CD1c-positive myeloid dendritic cell (primary cell): ENCODE measurements at regions not wholly inside any gene's neighbourhood (a gene's known extent, or its start where the extent isn't known, plus 50 kb on each side); places are given as distances from the start of the nearest gene placed in this dataset.

Source experiments
- DNase-seq: peaks from one replicate; pipeline ENCODE4 v3.0.0-alpha.2; 2016; ENCODE audit errors: extremely low spot score

DNA sequence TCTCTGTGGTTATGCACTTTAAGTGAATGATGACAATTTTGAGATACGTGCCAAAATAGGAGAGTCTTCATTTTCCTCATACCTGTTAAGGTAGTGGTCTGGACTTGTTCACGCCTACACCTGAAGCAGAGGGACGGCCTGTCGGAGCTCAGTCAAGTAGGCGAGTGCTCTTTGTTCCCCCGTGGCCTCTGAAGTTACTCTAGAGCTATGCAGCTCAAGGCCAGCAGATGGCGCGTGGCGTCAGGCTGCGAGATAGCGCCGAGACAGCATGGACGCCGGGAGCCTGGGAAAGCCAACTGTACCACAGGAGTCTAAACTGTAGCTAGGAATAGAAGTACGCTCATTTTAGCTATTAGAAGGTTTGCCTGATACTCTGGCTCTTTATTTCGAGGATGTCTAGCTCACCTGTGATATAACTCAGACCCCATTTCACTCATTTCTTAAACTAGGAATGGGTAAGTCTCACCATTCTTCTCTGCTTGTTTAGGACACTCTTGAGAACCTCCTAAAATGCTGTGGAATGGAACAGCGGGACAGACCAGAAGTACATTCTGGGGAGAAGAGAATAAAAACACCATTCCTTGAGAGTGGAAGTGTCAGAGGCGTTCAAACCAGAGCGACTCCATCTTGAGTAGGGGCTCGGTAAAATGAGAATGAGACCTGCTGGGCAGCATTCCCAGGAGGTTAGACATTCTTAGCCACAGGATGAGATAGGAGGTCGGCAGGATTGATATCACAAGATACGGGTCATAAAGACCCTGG lies 267.4 kb upstream of the HMGA2 start:
- DNase-seq, result peak; percentile 71

DNA sequence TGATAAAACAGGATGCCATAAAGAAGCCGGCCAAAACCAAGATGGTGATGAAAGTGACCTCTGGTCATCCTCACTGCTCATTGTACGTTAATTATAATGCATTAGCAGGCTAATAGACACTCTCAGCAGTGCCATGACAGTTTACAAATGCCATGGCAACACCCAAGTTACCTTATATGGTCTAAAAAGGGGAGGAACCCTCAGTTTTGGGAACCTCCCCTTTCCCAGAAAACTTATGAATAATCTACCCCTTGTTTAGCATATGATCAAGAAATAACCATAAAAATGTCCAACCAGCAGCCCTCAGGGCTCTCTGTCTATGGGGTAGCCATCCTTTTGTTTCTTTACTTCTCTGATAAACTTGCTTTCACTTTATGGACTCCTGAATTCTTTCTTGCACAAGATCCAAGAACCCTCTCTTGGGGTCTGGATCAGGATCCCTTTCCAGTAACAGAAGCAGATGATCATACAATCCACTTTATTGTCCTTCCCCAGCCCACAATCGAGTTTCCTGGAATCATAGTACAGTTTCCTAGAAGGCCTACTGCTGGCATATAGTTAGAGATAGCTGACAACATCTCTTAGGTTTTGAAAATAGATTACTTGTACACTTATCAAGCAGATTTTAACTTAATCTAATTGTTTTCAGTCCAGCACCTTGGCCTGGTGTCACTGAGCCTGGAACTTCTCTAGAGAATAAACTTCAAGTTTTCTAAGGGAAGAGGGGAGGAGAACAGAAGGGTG lies 266.7 kb upstream of the HMGA2 start:
- no peak for DNase-seq

DNA sequence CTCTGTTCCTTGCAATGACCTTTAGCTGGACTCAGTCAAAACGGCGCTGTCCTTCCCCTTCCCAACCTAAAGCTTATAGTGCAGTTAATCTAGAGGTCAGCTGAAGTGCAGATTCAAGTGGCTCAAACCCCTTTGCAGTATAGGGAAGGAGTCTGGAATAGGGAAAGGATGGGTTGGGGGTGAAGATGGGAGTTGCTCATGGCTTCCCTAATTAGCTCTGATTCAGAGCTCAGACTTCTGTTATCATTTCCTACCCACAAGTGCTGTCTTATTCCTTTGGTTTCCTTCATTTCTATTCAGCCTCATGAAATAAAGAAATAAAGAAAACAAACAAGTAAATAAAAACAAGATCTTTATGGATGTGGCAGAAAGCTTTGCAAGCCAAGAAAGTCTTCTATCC lies 264.0 kb upstream of the HMGA2 start:
- DNase-seq, result no peak

DNA sequence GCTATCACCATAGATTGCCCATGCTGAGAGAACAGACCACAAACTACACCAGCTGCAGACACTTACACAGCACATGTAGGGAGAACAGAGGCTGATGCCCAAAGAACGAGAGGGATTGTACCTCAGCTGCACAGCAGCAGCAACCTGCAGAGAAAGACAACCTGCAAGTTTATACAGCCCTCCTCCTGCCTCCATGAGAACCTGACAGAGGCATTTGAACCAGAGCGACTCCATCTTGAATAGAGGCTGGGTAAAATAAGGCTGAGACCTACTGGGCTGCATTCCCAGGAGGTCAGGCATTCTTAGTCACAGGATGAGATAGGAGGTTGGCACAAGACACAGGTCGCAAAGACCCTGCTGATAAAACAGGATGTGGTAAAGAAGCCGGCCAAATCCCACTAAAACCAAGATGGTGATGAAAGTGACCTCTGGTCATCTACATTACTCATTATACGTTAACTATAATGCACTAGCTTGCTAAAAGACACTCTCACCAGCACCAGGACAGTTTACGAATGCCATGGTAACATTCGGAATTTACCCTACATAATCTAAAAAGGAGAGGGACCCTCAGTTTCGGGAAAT lies 262.4 kb upstream of the HMGA2 start:
- no peak for DNase-seq

DNA sequence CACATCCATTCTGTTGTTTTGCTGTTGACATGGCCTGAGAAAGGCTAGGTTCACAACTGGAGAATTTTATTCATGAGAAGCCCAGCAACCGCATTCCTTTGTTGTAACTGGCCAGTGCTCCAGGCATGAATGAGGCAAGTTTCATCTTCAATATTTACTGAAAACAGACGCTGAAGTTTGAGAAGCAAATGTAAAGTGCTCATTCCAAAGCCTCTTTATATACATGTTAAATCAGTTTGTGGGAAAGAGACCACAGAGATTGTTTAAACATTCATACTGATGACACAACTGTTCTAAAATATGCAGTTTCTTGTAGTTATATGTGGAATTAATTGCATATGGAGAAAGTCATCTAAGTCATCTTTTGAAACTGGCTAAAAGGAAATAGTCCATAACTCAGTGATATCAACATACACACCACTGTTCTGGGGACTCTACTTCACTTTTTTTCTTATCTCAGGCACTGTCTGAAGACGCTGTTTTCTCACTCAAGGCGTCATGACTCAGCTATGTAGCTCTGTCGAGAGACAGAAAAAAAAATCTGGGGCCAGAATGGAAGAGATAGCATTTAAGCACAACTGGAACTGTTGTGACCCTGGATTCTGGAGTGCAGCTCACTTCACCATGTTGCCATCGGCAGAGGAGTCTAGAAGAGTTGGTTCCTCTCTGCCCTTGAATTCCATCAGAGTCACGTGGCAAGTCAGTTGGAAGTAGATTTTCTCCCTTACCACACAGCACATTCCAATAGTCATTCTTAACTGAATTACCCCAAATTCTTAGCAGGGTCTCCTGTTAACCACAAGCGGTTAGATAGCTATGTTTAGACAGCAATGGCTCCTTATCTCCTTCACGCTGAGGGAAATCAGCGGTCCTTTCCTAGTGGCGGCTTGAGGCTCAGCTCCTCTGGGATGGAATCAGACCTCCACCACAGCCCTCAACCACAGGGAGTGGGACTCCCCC lies 258.4 kb upstream of the HMGA2 start:
- no peak for DNase-seq

DNA sequence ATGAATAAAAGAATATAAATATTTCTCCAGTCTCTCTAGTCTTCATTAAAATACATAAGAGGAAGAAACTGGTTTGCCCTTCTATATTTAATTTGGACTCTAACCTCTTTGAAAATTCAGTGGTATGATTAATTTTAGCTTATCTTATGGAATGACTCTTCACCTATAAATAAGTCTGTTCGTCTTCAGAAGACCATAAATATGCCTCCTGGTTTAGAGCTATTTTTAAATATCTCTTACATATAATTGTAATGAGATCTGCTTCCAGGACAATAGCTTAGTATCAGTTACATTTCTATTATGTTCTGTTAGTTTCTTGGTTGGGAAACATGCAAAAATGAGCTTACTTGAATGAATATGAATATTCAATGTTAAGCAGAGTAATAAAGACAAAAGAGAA lies 257.5 kb upstream of the HMGA2 start:
- DNase-seq, result no peak

- DNase-seq, result no peak
These were observed 256.5 kb upstream of the HMGA2 start for GRCh38 chr12:65567820-65568219.

GRCh38 chr12:65568517-65568916 lies 255.8 kb upstream of the HMGA2 start:
- DNase-seq, result no peak

DNA sequence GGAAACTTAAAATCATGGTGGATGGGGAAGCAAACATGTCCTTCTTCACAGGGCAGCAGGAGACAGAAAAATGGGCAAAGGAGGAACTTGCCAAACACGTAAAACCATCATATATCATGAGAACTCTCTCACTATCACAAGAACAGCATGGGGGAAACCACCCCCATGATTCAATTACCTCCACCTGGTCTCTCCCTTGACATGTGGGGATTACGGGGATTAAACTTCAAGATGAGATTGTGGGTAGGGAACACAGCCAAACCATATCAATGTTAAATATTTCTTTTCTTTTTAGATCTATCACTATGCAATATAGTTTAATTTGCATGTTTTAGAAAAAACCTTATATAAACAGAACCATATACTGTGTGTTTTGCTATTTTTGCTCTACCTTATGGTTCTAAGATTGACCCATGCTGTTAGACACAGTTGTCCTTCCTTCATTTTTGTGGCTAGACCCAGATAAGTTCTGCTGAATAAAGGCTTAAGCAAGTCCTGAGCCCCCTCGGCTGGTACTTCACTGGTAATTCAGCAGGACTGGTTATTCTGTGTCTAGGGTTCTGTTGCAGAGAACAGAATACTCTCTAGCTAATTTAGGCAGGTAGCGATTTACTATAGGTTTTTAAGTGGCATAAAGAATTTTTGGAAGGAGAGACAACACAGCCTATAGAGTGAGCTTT lies 253.7 kb upstream of the HMGA2 start:
- no peak for DNase-seq

- no peak for DNase-seq
These were observed 249.4 kb upstream of the HMGA2 start for GRCh38 chr12:65574867-65575266.

DNA sequence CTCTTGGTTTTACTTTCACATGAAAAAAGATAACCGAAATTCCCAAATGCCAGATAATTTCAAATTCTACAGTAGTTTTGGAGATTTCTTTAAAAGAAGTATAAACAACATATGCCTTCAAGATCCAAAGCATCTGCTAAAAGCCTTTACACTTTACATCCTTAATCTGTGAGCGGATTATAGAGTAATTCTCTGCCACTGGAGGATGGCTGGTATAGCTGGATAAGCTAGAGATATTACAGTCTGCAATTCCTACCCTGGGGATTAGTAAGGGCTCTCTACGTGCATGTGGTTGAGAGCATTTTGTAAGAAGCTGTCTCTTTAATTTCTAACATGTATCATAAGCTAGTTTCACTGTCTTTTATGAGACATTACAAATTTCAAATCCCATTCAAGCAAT lies 240.3 kb upstream of the HMGA2 start:
- DNase-seq, result no peak

DNA sequence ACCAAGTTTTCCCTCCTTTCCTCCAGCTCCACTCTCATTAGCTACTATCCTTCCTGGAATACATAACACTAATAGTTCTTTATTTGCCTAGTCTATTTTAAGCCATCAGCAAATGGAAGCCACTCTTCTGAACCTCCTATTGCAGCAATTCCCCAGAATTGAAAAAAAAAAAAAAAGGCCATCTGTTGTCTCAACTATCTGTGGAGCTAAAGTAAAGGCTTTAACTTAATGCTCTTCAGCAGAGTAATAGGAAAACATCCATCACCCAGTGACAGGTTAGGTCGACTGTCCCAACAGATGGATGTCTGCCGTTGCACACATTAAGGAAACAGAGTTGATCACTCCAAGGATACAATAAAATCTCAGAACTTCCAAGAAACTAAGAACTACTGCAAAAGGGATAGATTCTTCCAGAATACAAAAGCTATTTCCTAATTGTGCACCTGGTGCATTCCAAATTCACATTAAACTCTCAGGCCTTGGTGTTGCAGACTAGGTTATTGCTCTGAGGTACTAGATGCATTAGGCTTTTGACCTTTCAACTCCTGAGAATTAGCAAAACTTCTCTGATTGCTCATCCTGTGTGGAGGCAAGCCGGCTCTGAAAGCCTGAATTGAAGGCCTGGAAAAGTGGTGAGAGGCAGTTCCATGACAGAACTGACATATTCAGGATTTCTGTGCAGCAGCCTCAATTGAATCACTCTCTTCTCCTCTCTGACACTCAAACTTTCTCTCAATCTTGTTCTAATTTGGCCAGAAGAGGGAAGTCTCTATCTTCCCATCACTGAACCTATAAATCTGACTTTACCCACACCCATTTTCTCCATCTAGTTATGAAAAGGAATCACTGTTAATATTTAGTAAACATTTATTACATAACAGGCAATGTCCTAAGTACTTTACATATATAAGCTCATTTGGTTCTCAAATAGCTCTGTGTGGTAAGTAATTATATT lies 238.4 kb upstream of the HMGA2 start:
- DNase-seq, result no peak

GRCh38 chr12:65586796-65587195 lies 237.5 kb upstream of the HMGA2 start:
- no peak for DNase-seq

GRCh38 chr12:65590318-65590717 lies 234.0 kb upstream of the HMGA2 start:
- DNase-seq, result no peak

DNA sequence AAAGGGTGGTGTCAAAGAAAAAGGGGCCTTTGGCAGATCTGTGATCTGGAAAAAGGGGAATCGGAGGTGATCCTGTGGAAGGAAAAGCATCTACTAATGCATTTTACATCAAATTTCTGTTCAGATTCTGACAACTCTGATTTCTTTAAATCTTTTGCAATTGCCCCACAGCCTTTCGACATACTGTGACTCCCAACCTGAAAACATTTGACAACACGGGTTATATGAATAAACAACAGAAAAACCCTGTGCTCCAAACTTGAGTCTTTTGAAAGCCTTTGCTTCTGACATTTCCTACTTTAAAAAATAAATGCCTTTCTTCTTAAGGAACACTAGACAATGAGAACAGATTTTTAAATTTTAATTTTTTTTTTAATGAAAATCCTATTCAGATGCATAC lies 231.9 kb upstream of the HMGA2 start:
- no peak for DNase-seq

GRCh38 chr12:65593239-65593701 lies 231.0 kb upstream of the HMGA2 start:
- no peak for DNase-seq

DNA sequence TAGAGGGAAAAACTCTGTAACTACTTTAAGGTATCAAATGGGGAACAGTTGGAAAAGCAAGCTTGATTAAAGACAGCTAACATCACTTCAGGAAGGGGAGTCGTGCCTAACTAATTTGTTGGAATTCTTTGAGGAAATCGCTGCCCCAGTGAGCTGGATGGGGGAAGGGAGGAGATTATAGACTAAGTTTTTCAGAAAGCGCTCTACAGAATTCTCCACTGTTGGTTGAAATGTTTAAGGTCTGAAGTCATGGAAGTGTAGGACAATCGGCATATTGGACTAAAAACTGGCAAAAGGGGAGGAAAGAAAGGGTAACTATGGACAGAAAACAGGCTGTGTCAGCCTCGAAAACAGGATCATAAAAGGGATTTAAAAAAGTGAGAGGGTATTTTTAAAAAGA lies 229.9 kb upstream of the HMGA2 start:
- no peak for DNase-seq

- no peak for DNase-seq
These were observed 229.2 kb upstream of the HMGA2 start for GRCh38 chr12:65595016-65595560.

GRCh38 chr12:65596514-65597091 lies 227.7 kb upstream of the HMGA2 start:
- DNase-seq, result no peak
